Skeletal muscle cell (primary cell): ENCODE measurements at regions not wholly inside any gene's neighbourhood (a gene's known extent, or its start where the extent isn't known, plus 50 kb on each side); places are given as distances from the start of the nearest gene placed in this dataset.
A peak's percentile ranks its signal among the peaks of the same experiment; 100 is the strongest.
"Not testable (repeated sequence)": the region's sequence is repeated elsewhere in the genome, so short reads cannot be mapped to it uniquely, and the experiment has no call there.

Source experiments
- DNase-seq: peaks from one replicate; pipeline ENCODE4 v3.0.0-alpha.2; 2010; ENCODE audit warnings: low read depth
- H3K4me3 ChIP-seq: 2 replicates; pipeline ENCODE4 v1.5.1; 2011; ENCODE audit warnings: low read depth, mild to moderate bottlenecking, control low read depth, low read length, moderate library complexity

DNA sequence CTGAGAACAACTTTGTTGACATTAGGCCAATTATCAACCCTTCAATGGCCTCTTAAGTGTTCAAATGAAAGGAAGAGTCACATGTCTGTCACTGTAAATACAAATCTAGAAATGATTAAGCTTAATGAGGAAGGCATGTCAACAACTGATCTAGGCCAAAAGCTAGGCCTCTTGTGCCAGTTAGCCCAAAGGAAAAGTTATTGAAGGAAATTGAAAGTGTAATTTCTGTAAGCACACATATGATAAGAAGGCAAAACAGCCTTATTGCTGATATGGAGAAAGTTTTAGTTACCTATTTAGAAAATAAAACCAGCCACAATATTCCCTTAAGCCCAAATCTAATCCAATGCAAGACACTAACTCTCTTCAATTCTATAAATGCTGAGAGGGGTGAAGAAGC is 604.7 kb downstream of the SLITRK6 start:
- DNase-seq: no peak
- no peak overlapping the region for H3K4me3 ChIP-seq

DNA sequence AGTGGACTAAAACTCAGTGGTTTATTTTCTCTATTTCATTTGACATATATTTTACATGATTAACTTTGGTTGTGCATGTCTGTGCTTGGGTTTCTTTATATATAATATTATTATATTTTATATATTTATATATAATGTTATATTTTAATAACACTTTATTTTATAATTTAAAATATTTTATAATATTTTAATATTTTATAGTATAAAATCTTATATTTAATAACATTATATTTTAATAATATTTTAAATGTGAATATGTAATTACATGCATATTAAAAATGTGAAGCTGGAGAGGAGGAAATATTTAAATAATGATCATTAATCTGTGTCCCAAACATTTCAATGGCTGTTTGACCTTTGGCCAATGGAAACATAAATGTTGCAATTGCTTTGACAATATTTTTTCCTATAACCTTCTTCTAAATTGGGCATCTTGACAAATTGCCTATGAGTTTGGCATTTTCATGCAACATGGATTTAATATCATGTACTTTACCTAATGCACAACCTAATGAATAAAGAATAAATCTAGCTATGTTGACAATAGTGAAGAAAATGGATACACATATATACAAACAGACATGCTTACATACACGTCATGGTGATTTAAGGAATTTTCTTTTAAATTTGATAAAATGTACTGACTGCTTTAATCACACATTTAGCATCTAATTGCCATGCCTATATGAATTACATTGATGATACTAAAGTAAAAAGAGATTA is 607.1 kb downstream of the SLITRK6 start:
- DNase-seq: no peak
- H3K4me3 ChIP-seq: no peak overlapping the region

DNA sequence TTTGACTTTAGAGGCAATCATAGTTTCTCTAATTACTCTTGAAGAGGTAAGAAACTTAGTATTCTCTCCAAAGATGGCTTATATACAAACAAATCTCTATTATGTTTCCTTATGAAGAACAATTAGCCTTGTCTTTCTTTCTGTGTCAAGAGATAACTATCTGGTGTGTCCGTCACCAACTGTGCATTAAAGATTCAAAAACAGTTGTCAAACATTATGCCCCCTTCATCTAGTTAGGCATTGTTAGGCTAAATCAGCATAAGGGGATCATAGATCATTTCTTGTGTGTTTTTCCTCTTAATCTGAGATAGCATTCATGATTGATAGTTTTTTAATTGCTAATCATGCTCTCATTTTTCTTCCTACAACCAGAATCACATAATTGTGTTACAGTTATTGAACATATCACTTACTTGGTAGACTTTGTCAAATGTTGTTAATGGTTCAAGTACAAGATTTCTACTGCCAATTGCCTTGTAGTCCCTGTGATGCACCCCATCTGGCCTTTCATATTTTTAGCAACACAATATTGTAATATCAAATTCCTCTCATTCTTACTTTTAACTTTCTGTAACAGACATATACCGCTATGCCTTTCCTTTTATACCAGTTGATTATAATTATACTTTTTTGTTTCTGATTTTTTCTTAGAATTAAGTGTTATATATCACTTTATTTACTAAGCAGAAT is 612.7 kb downstream of the SLITRK6 start:
- no peak for DNase-seq
- H3K4me3 ChIP-seq: no peak overlapping the region

DNA sequence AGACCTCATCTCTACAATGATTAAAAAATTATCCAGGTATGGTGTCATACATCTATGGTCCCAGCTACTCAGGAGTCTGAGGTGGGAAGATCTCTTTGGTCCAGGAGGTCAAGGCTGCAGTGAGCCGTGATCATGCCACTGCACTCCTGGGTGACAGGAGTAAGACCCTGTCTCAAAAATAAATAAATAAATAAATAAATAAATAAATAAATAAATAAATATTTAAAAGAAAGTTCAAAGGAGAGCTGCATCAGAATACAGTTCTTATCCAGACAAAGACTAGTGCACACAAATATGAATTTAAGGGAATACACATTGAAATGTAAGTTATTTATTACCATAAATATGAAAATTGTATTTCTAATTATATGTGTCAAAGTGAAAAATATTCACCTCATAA is 624.9 kb downstream of the SLITRK6 start:
- no peak overlapping the region for H3K4me3 ChIP-seq
- DNase-seq: no peak

DNA sequence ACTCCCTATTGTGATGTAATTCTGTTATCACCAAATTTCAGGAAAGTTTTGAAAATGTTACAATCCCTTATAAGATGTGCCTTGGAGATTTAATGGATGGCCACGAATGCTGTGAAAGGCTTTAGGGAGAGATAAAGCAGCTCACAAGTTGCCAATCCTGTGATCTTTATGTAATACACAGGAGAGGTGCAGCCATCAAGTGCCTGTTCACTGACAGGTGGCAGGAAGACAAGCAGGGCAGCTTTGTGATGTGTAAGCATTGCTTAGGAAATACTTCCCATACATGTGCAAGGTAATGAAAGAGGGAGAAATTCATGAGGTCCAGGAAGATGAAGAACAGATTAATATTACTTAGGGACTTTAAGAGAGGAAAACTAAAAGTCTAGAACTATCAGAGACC is 628.8 kb downstream of the SLITRK6 start:
- no peak for DNase-seq
- H3K4me3 ChIP-seq: no peak overlapping the region

DNA sequence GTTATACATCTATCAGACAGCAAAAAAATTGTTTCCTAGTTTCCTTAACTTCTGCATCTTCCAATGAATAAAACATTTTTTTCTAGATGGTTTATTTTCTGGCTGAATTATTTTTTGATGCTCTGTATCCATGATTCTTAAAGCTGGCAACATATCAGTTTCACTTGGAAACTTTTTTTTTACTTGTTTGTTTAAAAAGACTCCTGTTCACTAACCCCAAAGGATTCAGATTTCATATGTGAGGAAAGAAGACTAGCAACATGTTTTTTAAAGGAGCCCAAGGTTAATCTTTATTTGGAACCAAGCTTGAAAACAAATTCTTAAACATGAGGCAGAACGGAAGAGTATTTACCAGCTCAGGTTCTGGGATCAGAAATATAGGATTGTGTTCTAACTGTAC is 632.3 kb downstream of the SLITRK6 start:
- no peak for DNase-seq
- no peak overlapping the region for H3K4me3 ChIP-seq

DNA sequence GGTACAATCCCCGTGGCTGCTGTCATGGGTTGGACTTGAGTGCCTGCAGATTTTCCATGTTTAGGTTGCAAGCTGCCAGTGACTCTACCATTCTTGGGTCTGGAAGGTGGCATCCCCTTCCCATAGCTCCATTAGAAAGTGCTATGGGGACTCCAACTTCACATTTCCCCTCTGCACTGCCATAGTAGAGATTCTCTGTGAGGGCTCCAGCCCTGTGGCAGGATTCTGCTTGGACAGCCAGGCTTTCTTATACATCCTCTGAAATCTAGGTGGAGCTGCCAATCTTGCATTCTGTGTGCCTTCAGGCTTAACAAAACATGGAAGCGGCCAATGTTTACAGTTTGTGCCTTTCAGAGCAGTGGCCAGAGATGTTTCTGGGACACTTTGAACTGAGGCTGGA is 636.2 kb downstream of the SLITRK6 start:
- no peak for DNase-seq
- H3K4me3 ChIP-seq: no peak overlapping the region

DNA sequence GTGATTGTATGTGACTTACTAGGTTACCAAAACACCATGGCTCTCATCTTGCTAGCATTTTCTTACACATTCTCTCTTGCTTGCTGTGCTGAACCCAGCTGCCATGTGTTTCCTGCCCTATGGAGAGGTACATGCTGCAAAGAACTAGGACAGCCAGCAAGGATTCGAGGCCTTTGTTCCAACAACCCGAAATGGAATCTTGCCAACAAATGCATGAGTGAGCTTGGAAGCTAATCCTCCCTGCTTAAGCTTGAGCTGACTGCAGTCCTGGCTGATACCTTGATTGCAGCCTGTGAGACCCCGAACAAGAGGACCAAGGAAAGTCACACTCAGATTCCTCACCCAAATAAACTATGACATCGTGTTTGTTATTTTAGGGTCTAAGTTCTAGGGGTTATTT is 651.2 kb downstream of the SLITRK6 start:
- DNase-seq: peak; percentile 7

DNA sequence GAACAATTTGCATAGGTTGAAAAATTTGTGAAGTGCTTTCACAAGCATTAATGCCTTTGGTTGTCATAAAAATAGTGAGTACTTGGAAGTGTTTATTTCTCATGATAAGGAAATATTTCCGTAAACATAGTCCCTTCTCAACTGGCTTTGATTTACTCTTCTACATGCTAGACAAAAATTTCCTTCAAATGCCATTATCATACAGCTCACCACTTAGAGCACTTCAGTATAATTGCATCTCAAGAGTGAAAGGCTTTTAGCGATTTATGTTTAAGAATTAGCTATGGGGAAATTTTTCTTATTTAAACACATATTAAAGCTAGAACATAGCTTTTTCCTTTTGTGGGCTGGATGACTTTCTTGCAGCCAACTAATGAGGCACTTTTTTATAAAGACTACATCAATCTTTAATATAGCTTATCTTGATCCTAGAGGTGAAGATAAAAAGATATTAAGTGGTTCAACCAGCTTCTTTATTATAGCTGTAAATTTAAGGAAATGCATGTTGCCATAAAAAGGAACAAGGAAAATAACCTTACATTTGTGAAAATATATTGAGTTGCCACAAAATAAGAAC is 656.8 kb downstream of the SLITRK6 start:
- no peak overlapping the region for H3K4me3 ChIP-seq
- no peak for DNase-seq

More for the DNA sequence above, 651.2 kb downstream of the SLITRK6 start:
- no peak overlapping the region for H3K4me3 ChIP-seq

DNA sequence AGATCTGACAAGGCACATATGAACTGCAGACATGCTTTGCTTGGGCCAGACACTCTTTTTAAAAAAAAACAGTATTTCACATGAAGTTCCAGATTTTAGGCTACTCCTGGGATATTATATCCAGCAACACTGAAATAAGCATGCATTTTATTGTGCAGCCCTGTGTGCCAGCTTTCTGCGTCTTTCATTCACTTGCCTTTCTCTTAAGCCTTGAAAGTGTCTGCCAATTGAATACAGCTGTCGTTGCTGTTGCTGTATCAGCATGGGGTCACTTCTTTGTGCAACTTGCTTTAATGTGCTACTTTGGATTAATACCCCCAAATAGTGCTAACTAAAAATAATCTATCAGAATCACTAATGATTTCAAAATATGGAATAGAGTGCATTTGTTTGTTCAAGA is 657.8 kb downstream of the SLITRK6 start:
- DNase-seq: no peak
- H3K4me3 ChIP-seq: no peak overlapping the region

DNA sequence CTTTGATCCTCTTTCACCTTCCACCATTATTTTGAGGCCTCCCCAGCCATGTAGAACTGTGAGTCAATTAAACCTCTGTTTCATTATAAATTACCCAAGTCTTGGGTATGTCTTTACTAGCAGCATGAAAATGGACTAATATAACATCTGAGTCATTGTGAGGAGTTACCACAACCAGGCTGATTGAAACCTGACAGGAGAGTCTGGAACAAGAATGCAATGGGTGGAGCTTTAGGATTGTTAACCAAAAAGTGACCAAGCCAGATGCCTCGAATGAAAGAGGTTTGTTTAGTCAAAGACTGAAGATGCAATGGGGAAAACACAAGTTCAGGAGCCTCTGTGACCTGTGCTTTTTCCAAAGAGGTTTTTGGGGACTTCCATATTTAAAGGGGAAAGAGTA is 659.0 kb downstream of the SLITRK6 start:
- no peak overlapping the region for H3K4me3 ChIP-seq
- no peak for DNase-seq

DNA sequence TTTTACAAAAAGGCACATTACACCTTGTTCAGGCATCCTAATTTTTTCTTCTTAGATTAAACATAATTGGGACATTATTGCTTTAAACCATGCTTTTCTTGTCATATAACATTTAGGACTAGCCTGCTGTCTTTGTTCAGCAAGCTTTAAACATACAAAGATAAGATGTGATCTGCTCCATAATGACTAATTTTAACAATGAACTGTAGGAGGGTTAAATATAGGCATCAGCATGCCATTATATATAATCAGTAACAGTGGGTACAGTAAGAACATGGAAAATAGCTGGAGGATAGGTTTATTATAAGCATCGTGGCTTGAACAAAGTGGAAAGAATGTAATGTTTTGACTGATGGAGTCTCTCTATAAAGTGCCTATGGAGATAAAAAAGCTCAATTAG is 661.7 kb downstream of the SLITRK6 start:
- no peak for DNase-seq

DNA sequence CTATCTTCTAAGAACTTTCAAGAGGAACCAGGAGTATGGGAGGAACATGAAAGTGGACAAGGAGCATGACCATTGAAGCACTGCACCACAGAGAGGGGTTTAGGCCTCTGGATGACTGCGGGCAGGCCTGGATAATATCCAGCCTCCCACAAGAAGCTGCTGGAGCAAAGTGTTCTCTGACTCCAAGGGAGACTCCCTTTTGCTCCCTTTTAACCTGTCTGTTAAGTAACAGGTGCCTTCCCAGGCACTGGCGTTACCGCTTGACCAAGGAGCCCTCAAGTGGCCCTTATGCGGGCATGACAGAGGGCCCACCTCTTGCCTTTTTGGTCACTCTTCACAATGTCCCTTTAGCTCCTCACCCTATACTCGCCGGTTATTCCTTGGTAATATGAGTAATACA is 666.2 kb downstream of the SLITRK6 start:
- DNase-seq: no peak
- no peak overlapping the region for H3K4me3 ChIP-seq

More for the DNA sequence above, 661.7 kb downstream of the SLITRK6 start:
- H3K4me3 ChIP-seq: no peak overlapping the region

DNA sequence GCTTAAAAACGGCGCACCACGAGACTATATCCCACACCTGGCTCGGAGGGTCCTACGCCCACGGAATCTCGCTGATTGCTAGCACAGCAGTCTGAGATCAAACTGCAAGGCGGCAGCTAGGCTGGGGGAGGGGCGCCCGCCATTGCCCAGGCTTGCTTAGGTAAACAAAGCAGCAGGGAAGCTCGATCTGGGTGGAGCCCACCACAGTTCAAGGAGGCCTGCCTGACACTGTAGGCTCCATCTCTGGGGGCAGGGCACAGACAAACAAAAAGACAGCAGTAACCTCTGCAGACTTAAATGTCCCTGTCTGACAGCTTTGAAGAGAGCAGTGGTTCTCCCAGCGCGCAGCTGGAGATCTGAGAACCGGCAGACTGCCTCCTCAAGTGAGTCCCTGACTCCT is 675.7 kb downstream of the SLITRK6 start:
- not testable (repeated sequence) for DNase-seq, H3K4me3 ChIP-seq

DNA sequence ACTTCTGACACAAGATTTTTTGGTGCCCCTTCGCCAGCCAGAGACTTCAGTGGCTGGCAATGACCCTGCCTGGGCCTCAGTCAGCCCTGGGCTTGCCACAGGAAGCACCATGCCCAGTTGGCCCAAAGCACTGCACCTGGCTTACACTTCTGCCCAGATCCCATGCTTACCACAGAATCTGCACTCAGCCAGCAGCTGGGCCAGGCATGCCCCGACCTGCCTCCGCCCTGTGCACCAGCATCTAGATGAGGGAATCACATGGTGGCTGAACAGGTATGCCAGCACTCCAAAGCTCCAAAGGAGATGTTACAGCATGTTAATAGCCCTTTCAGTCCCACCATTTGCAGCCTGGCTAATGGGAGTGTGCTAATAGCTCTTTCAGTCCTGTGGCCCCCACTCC is 690.9 kb downstream of the SLITRK6 start:
- no peak for DNase-seq
- no peak overlapping the region for H3K4me3 ChIP-seq

DNA sequence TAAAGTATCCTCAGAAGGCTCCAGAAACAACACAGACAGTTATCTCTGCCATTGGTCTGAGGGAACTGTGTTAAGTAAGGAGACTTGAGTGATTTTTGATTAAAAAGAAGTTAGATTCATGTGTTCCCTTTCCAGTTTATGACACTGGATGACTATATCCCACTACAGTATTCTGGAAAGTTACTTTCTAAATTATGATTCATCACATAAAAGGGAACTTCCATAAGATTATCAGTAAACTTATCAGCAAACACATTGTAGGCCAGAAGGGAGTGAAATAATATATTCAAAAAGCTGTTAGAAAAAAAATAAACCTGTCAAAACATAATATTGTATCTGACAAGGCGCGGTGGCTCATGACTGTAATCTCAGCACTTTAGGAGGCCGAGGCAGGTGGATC is 700.0 kb downstream of the SLITRK6 start:
- H3K4me3 ChIP-seq: no peak overlapping the region
- DNase-seq: no peak

DNA sequence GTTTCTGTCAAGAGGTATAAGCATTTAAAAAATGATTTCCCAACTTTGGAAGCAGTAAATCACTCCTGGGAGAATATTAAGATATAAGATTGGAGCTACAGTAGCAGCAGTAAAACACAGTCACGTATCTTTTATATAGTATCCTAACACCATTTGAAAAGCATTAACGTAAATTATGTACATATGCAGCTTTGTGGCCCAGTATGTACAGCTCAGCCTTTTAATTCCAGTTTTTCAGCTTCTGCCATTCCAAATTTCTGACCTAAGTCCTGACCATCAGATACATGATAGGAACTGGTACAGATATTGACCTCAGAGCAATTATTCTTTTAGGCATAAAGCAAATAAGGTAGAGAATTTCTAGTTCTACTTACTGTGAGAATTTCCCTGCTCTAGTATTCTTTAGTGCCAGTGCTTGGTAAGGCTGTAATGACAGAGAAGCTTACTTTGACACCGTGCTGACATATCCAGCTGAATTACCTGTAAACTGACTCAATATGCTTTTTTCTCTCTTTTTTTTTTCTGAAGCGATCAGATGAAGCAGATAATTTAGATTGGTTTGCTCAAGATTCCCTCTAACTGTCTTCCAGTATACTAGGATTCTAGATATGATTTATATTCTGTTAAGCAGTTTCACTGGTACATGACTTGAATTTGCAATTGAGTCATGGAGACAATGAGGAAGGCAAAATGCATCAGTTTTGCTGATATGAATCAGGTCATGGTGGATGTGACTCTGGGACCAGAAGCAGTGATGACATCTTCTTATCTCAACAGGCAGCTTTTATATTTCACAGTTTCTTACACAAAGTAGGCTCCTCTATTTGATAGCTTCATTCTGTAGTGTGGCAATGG is 703.6 kb downstream of the SLITRK6 start:
- no peak overlapping the region for H3K4me3 ChIP-seq
- DNase-seq: no peak

DNA sequence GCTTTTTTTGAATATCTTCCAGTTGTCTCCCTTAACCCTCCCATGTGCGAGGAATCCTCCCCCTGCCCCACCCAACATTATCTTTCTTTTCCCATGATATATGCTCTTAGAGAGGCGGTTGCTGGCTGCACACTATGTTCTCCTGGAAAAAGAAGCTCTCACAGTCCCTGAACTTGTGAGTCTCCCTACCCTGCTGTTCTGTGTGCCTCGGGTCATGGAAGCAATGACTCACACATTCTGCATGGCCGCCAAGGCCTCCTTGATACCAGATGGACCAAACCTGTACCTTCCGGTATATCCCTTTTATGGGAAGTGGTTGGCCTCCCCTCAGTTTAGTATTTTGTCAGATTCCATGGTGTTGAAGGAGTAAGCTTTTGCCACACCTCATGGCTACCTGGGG is 705.4 kb downstream of the SLITRK6 start:
- DNase-seq: peak; percentile 8
- H3K4me3 ChIP-seq: no peak overlapping the region

DNA sequence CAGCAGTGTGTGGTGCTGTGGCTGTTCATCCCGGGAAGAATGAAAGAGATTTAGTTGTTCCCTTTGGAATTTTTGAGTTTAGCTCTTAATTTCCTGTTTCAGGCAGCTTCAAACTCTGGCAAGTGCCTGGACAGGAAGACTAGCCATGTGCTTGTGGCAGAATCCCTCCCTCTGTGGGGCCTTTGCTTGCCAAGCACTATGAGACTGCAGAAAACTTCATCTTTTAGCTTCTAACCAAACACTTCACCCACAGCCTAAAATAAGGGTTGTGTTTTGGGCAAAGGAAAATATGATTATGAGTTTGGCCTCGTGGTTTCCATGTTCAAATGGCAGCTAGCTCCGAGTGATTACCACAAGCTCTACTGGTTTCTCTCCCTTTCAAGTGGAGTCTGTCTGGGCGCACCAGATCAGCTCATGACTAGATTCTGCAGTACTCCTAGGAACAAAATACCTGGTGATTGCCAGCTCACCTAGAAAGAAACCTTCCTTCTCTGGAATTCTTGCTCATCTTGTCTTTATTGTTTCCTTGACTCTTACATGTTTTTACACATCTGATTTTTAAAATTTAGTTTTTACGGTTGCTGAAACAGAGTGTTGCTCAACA is 707.5 kb downstream of the SLITRK6 start:
- no peak for DNase-seq
- no peak overlapping the region for H3K4me3 ChIP-seq

DNA sequence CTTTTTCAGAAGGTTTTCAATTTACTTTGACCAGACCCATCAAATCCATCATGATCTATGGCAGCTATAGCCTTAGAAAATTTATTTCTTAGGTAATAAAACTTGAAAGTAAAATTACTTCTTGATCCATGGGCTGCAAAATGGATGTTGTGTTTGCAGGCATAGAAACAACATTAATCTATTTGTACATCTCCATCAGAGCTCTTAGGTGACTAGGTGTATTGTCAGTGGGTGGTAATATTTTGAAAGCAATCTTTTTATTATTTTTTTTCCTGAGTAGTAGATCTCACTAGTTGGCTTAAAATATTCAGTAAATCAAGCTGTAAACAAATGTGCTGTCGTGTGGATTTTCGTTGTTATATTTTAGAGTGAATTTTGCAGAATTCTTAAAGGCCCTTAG is 710.0 kb downstream of the SLITRK6 start:
- no peak overlapping the region for H3K4me3 ChIP-seq
- no peak for DNase-seq
